ENCODE measurements at regions not wholly inside any gene's neighbourhood (a gene's known extent, or its start where the extent isn't known, plus 50 kb on each side); places are given as distances from the start of the nearest gene placed in this dataset.

DNA sequence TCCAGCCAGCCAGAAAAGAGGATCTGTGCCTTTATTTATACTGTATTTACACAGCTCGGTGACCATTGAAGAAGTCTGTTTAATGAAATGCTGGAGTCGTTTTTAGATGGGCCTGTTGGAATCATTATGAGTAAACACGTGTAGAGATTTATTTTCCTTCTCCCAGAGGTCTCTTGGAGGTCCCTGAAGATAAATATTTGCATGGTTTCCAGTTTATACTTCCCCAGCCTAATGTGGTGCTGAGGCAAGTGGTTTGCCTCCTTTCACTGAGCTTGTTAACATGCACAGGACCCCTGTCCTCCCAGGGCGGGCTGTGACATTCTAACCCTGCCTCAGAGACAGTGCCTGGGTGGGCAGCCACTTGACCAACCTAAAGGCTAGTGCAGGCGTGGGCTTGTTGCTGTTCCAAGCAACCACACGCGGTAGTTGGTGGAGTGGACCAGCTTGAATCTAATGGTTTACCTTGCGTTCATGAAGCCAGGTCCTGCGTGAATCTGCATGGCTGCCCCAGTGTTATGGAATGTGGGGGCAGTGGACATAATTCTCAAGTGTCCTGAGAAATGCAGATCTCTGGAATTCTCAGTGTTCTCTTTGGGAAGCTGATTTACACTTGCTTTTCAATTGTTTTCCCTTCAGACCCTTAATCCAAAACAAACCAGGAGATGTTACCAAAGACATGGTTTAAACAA lies 130.2 kb upstream of the DLX2 start:
- DNase-seq: peak; percentile 18

DNA sequence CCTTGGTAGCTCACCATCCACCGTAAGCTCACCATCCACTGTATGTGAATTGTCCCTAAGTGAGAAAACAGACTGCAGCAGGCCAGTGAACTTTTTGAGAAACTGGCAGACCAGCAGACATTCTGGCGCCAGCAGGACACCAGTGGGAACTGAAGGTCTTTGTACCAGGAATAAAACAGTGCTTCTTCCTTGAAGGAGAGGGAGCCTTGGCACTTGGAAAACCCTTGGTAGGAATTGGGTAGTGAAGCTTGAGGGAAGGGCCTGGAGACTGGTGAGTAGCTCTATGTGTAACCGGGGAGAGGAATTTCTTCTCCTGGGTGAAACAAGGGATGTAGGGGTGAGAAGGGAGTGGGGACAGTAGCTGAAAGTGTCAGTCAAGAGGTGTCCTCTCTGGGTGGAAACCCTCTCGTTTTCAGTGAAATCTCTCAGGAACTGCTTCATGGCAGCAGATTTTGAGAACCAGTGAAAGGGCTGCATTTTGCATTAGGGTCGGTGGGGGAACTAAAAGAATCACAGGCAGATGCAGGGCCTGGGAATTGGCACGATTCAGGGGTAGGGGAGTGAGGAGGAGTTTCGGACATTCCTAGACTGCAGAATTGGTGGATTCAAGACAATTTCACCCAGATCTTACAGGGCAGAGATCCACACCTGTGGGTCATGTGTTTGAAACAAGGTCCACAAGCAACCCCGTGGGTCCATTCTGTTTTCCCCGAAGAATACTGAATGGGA lies 131.5 kb upstream of the DLX2 start:
- DNase-seq: no peak

DNA sequence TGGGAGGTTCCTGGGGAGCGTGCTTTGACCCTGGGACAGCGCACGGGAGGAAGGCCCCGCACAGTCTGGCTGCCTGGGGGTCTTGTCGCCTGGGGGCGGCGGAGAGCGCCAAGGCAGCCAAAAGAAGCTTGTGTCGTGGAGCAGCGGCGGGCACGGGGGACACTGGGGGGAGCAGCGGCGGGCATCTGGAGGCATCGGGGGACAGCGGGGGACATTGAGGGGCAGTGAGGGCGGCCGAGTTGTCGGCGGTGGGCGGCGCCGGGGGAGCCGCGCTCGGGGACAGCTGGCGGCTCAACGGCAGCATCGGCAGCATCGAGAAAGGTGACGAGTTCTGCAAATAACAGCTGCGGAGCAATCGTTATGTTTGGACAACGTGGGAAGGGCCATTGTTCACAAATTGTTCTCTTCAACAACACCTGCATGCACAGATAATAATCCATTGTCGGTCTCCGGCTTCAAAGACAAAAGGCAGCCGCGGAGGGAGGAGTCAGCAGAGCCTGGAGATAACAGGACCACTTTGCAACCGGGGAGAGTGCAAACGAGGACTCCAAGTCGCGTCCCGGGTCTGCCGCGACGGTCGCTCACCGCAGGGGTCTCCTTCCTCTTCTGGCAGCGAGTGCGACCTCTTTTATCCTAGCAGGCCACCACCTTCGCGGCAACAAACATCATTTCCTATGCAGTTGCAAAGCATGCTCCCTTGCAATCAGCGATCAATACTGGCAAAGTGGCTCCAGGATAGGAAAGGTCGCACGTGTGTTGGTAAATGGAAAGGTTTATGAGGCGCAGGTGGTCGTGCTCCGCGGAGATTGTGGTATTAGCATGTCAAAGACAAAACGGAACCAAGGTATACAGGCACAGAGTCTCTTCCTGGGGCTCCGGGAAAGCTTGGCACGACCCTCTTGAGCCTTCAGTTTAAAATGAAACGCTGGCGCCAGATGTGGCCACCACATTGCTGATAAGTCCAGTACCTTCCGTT lies 132.3 kb upstream of the DLX2 start:
- peak; percentile 69 for DNase-seq

DNA sequence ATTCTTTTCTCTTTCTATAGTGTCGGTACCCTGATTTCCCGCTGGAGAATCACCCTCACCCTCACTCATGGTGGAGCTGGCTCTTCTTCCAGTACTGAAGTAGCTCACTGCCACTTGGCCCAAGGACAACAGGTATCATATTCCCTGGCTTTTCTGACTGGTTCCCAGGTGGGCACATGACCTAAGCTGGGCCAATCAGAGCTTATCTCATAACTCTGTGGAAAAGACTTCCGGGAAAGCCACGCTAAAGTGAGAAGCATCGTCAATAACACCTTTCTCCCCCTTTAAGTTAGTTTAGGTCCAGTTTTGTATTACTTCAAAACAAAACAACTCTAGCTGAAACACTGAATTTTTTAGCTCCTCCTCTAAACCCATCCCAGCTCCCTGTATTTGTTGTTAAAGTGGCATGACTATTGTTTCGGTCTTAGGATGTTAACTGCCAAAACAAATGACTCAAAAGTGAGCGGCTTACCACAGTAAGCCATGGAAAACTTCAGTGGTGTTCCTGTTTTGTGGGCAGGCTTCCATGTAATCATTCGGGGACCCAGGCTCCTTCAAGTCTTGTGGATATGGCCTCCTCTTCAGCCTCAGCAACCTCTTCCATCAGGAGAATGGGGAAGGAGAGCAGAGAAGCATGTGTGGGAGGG lies 137.4 kb upstream of the DLX2 start:
- DNase-seq: no peak

DNA sequence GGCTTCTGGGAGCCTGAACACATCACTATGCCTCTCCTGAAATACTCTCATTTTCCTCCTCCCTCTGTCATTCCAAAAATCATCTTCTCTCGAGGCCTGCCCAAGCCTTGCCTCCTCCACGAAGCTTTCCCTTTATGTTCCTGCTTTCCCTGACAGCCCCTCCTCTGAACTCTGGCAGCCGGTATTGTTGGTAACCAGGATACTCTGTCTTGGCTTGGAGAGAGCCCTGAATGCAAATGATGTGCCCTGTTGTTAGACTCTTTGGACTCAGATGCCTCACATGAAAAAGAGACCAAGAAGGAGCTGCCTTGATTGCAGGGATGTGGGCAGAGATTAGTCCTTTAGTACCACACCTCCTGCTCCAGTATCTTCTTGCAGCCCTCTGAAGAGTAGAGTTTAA lies 138.5 kb upstream of the DLX2 start:
- DNase-seq: no peak

DNA sequence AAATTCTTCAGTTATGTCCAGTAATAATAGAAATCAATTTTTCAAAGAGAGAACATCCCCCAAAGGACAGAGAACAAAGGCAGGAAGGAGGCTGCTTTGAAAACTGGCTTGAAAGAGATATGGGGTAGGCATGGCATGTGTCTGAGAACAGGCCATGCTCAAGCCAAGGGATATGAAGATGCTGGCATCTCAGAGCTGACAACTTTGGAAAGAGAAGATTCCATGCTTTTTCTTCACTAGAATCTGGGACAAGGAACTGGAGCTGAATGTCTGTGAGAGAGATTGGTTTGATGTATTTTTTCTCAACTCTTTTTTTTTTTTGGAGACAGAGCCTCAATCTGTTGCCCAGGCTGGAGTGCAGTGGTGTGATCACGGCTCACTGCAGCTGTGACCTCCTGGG lies 139.8 kb upstream of the DLX2 start:
- no peak for DNase-seq

DNA sequence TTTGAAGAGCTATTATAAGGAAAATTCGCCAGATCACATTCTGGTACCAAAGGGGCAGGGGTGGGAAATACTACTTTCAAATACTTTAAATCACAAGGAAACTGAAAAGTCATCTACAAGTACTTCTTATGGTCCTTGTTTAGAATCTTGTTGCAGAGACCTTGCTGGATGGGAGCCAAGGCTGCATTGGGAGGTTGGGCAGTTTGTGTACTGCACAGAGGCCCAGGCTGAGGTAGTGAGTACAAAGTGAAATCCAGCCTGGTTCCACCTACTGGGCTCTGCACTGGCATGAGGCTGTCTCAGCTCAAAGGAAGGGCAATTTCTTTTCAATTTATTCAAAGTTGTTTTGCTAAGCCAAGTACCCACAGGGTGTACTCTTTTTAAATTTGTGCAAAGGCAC lies 140.3 kb upstream of the DLX2 start:
- DNase-seq: no peak

DNA sequence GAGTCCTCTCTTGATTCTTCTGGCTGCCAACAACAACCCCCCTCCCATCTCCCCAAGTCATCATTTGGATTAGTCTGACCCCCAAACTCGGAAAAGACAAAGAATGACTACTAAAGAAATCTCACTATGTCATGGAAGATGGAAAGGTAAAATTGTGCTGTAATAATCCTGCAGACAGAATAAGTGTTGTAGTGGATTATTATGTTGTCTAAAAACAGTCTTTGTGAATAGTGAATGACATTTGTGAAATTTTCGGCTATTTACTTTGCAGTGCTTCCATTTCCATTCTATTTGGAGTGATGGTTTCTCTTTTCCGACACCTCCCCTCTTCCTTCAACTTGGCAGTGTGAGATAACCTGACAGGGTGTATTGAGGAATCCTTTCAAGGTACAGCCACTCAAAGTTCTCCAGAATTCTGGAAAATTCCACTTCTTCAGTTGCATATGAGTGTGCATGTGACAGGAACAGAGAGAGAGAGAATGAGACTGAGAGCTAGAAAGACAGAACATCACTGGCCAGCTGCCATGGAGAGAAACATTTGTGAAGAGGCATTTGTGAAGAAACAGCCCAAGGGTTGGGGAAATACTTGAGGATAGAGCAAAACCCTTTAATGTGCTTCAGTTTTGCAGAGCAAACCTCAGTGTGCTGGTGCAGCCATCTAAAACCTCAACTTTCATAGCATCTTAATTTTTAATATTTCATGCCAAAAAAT lies 141.9 kb upstream of the DLX2 start:
- no peak for DNase-seq

DNA sequence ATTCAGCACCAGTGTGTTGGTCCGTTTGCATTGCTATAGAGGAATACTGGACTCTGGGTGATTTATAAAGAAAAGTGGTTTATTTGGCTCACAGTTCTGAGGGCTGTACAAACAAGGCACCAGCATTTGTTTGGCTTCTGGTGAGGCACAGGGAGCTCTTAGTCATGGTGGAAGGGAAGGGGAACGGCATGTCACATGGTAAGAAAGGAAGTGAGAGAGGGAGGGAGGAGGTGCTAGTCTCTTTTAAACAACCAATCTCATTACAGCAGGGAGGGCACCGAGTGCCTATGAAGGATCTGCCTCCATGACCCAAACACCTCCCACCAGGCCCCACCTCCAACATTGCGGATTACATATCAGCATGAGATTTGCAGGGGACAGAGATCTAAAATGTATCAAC lies 143.9 kb upstream of the DLX2 start:
- no peak for DNase-seq

DNA sequence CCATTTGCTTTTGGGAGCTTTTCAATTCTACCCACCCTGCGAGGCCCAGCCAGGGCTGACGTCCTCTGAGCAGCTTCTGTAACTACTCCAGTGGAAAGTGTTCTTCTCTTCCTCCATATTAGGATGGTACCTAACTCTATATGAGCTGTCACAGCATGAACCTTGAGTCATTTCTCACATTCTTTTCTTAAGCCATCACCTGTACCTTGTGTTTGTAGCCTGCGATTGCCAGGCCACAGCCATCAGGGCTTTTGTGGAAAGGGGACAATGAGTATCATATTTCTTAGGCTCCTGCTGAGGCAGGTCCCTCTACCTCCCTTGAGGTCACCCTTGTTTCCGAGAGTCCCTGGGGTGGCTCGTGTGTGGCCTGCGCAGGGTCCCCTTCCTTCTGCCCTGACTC lies 144.5 kb upstream of the DLX2 start:
- no peak for DNase-seq

DNA sequence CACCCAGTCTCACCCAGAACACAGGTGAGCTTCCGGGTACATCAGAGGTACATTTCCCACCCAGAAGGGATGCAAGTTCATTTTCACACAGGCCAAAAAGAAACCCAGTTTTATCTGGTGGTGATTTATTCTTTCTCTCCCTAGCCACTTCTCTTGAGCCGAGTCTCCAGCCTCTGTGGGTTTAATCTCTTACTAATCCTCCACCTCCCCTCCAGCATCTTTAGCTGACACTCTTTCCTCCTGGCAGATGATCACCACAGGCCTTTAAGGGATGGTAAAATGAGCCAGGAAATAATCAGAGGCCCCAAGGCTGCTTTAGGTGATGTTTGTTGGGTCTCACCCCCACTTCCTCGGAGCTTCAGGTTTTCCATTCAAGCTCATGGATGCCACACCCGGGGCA lies 145.7 kb upstream of the DLX2 start:
- DNase-seq: no peak

DNA sequence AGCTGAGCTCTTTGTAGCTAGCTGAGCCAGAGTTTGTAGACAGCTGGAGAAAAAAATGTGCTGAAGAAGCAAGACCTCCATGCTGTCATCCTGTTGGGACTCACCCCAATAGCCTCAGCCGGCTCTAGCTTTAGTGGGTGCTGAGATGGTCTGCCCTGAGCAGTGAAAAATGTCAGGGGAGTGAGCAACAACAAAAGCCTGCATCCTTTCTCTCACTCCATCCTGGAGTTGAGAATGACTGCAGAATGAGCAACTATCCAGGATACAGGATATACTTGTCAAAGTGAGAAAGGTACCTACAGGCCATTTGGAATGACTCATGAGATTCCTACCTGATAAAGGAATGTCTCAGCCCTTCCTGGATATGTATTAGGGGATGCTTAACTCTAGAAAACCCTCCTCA lies 146.1 kb upstream of the DLX2 start:
- DNase-seq: no peak

DNA sequence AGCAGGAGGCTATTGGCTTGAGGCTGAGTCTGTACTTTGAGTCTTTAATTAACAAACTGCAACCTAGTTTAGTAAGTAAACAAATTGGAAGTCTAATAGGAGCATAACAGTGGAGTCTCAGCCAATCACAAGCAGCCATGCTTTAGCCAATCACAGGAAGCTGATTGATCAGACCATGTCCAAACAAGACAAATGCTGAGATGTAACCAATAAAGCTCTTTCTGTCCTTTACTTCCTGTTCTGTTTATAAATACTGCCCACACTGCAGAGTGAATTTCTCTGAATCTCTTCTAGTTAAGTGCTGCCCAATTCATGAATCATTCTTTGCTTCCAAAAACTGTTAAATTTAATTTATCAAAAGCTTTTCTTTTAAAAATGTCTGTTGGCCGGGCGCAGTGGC lies 146.6 kb upstream of the DLX2 start:
- no peak for DNase-seq

DNA sequence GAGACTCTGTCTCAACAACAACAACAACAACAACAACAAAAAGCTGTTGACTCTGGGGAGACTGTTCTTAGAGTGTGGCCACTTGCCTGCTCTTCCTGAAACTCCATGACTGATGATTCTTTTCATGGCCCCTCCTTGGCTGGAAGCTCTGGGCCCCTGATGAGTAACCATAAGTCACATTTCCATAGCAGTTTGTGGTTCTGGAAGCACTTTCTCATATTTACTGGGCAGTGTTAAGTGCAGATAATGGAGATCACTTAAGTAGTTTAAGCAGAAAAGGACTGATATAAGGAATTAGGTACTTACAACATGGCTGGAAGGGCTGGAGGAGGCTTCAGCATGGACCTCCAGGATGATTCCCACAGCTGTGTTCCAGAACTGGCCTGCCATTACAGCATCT lies 147.3 kb upstream of the DLX2 start:
- no peak for DNase-seq

DNA sequence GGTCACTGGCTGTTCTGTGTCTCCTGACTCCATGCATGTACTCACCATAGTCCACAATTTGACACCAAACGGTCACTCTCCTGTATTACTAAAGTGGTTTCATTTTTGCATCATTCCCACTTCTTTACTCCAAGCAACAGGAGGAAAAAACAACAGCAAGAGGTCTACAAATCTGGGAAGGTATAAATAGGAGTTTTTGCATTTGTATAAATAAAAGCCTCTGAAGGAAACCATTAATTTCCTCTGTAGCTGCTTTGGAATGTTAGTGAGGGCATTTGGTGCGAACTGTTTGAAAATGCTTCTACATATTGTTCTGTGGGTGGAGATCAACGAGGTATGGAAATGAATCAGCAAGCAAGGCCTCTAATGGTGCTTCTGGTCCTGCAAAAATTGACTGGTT lies 148.5 kb upstream of the DLX2 start:
- DNase-seq: no peak

DNA sequence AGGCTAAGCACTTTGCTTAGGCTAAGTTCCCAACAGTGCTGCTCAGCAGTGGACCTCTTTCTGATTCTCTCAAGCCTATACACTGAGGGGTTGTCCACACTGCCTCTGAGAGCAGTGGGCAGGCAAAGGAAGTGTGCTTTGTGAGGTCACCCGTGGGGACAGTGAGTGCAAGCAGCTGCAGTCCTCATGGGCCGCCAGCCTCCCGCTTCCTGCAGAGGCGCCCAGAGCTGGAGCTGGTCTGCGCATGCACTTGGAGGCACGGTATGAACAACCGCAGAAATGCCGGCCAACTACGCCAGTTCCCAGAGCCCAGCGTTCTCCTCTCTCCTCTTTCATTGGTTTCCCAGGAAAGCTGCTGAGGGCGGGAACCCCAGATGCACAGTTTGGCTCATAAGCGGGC lies 149.5 kb upstream of the DLX2 start:
- no peak for DNase-seq

DNA sequence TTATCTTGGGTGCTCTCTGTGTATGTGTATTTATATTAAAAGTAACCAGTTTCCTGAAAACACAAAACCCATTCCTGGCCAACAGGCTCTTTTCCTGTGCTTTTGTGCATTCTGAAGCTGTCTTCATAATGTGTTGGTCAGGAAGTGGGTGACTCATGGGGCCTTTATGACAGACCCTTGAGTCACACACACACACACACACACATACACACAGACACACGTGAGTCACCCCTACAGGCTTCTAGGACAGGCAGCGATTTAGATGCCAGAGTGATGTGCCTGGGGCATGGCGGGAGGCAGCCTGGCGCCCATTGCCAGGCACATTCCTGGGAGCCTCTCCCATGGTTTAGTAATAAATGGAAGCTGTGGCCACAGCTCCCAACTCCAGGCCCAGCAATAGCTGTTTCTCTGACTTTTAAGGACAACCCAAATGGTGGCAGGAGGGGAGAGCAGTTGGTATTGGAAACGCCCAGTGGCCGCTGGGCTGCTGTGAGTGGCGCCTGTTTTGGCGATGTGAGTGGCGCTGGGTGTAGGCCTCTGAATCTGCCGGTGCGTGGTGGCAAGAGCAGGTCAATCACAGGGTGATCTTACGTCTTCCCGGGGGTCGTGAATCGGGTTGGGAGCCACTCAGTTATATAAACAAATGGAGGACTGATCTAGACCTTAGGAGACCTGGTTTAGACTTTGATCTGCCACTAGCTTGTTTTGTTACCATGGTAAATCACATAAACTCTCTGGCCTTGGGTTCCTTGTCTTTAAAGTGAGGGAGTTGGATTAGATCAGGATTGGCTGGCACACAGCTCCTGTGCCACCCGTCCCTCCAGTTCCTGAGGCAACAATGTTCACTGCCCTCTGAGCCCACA lies 150.7 kb upstream of the DLX2 start:
- no peak for DNase-seq

DNA sequence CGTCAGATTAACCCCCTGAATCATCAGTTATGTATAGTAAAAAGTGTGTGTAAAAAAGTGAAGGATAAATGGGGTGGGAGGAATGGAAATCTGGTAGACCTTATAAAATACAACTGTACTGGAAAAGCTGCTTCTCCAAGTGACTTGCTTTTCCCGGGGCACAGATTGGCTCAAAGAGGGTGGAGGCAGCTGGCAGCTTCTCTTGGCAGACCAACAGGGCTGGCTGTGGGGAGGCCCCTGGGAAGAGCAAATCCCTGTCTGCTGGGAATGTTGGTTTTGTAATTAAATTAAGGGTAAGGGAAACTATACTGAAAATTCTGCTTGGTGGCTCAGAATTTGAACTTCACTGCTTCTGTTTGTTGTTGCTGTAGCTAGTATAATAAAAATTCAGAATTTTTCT lies 154.2 kb upstream of the DLX2 start:
- peak; percentile 32 for DNase-seq

DNA sequence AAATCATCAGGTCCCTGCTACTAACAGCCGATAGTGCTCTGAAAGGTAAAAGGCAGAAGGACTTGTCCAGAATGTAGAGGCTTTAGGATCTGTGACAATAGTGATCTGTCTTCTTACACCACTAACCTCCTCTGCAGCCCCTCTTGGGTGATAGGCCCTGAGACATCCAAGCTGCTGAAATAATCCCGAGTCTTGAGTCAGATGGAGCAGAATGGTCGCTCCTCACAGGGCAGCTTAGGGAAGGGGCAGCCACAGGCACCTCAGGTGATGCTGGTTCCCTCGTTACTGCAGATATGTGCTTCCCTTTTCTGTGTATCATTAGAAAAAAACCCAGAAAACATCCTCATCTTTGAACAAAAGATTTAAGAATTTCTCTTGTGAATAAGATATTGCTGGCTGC lies 157.1 kb upstream of the DLX2 start:
- no peak for DNase-seq

DNA sequence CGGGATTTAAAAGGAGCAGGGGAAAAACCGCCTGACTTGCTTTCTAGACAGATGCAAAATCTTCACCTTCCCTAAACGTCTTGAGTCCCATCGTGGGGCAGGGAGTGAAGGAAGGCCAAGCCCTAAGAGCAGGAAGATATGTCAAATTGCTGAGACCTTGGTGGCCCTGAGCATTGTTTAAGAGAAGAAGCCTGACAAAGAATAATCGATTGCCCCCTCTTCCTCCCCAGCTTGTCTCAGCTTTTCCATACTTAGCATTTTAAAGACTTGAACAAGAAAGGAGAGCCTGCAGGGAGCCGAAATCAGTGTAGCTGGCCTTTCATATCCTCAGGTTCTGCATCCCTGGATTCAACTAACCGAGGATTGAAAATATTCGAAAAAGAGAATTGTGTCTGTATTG lies 157.6 kb upstream of the DLX2 start:
- DNase-seq: no peak

DNA sequence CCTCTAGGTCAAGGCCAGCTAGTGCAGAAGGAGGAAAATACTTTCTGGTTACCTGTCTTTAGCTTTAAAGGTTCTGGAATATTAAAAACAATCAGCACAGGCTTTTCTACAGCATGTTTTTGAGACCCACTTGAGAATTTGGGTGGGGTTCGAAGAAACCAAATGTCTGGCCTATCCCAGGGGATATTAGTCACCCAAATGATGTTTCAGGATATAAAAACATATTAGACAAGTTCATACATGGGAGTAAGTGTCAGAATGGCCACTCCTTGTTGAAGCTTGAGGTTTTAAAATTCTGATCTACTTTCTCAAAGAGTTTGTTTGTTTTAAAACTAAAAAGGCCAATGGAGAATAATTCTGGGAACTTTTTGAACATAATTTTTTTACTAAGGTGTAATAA lies 158.6 kb upstream of the DLX2 start:
- DNase-seq: no peak

DNA sequence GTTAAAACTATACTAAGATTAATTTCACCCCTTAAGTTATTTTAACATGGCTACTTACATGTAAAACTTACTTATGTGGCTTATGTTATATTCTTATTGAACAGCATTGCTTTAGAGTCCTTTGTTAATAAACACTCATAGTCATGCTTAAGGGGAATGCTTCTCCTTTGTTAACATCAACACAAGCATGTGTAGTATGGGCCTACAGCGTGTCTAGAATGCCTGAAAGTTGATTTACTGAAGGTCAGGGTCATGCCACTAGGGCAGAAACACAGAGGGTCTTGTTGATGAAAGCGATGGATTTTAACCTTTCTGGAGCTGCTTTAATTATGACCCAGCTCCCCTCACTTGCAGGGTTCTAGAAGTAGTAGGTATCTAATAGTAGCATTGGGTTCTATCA lies 159.8 kb upstream of the DLX2 start:
- DNase-seq: no peak
